Islet of Langerhans (tissue), 1 donor: ENCODE measurements at regions not wholly inside any gene's neighbourhood (a gene's known extent, or its start where the extent isn't known, plus 50 kb on each side); places are given as distances from the start of the nearest gene placed in this dataset.
"Not testable (repeated sequence)": the region's sequence is repeated elsewhere in the genome, so short reads cannot be mapped to it uniquely, and the experiment has no call there.

ENCODE experiments used
- FAIRE-seq: peaks from one replicate; lab custom pipeline; 2011; peaks lifted over from hg19 to GRCh38; lab: Jason Lieb, UNC

GRCh38 chr12:83919081-83919480 lies 993.5 kb downstream of the SLC6A15 start:
- no peak for FAIRE-seq

- no peak for FAIRE-seq
Measured at GRCh38 chr12:83904175-83904574, 1008.4 kb downstream of the SLC6A15 start.

- FAIRE-seq: no peak
Measured at GRCh38 chr12:83896416-83896815, 1016.2 kb downstream of the SLC6A15 start.

- FAIRE-seq: no peak
Measured at GRCh38 chr12:83893101-83893500, 1019.5 kb downstream of the SLC6A15 start.

GRCh38 chr12:83889745-83890144 lies 1022.9 kb downstream of the SLC6A15 start:
- FAIRE-seq: no peak

GRCh38 chr12:83886479-83886878 lies 1026.1 kb downstream of the SLC6A15 start:
- FAIRE-seq: no peak

- FAIRE-seq: not testable (repeated sequence)
Measured at GRCh38 chr12:83870921-83871599, 1041.5 kb downstream of the SLC6A15 start.

- FAIRE-seq: no peak
Measured at GRCh38 chr12:83866477-83866876, 1046.1 kb downstream of the SLC6A15 start.

GRCh38 chr12:83865431-83865830 lies 1047.2 kb downstream of the SLC6A15 start:
- no peak for FAIRE-seq

- no peak for FAIRE-seq
Measured at GRCh38 chr12:83864054-83864453, 1048.5 kb downstream of the SLC6A15 start.

- FAIRE-seq: no peak
Measured at GRCh38 chr12:83859021-83859420, 1053.6 kb downstream of the SLC6A15 start.

GRCh38 chr12:83856803-83857202 lies 1055.8 kb downstream of the SLC6A15 start:
- no peak for FAIRE-seq

- no peak for FAIRE-seq
Measured at GRCh38 chr12:83850531-83850930, 1062.1 kb downstream of the SLC6A15 start.

- FAIRE-seq: no peak
Measured at GRCh38 chr12:83848702-83849101, 1063.9 kb downstream of the SLC6A15 start.

- no peak for FAIRE-seq
Measured at GRCh38 chr12:83843541-83843940, 1069.1 kb downstream of the SLC6A15 start.

GRCh38 chr12:83841620-83842019 lies 1071.0 kb downstream of the SLC6A15 start:
- FAIRE-seq: no peak

GRCh38 chr12:83827860-83828259 lies 1084.7 kb downstream of the SLC6A15 start:
- no peak for FAIRE-seq

GRCh38 chr12:83827193-83827592 lies 1085.4 kb downstream of the SLC6A15 start:
- no peak for FAIRE-seq

- FAIRE-seq: no peak
Measured at GRCh38 chr12:83826112-83826511, 1086.5 kb downstream of the SLC6A15 start.

GRCh38 chr12:83823386-83824045 lies 1089.1 kb downstream of the SLC6A15 start:
- no peak for FAIRE-seq

GRCh38 chr12:83821967-83822366 lies 1090.6 kb downstream of the SLC6A15 start:
- no peak for FAIRE-seq

- peak; percentile 53 for FAIRE-seq
Measured at GRCh38 chr12:83818881-83819280, 1093.7 kb downstream of the SLC6A15 start.

- no peak for FAIRE-seq
Measured at GRCh38 chr12:83817730-83818129, 1094.9 kb downstream of the SLC6A15 start.

GRCh38 chr12:83808591-83808990 lies 1104.0 kb downstream of the SLC6A15 start:
- no peak for FAIRE-seq
